Activated T-cell treated with anti-CD3 and anti-CD28 coated beads, Interleukin-2, amount 50 U/mL, for 24 hours (primary cell): ENCODE measurements at regions not wholly inside any gene's neighbourhood (a gene's known extent, or its start where the extent isn't known, plus 50 kb on each side); places are given as distances from the start of the nearest gene placed in this dataset.

ENCODE experiments used
- DNase-seq: peaks from one replicate; pipeline ENCODE4 v3.0.0-alpha.2; 2020
- H3K27ac Mint-ChIP-seq: 2 replicates; pipeline ENCODE4 v1.8.0; 2020; ENCODE audit warnings: mild to moderate bottlenecking, mixed read lengths
- H3K27me3 Mint-ChIP-seq: 2 replicates; pipeline ENCODE4 v1.8.0; 2020; ENCODE audit warnings: mixed read lengths
- H3K36me3 Mint-ChIP-seq: 2 replicates; pipeline ENCODE4 v1.8.0; 2020; ENCODE audit warnings: low read depth, mixed read lengths
- H3K4me1 Mint-ChIP-seq: 2 replicates; pipeline ENCODE4 v1.8.0; 2020; ENCODE audit warnings: low read depth, mixed read lengths
- H3K4me3 Mint-ChIP-seq: 2 replicates; pipeline ENCODE4 v1.8.0; 2020; ENCODE audit warnings: mild to moderate bottlenecking, moderate library complexity, mixed read lengths
- H3K9me3 Mint-ChIP-seq: 2 replicates; pipeline ENCODE4 v1.8.0; 2020; ENCODE audit warnings: mixed read lengths

DNA sequence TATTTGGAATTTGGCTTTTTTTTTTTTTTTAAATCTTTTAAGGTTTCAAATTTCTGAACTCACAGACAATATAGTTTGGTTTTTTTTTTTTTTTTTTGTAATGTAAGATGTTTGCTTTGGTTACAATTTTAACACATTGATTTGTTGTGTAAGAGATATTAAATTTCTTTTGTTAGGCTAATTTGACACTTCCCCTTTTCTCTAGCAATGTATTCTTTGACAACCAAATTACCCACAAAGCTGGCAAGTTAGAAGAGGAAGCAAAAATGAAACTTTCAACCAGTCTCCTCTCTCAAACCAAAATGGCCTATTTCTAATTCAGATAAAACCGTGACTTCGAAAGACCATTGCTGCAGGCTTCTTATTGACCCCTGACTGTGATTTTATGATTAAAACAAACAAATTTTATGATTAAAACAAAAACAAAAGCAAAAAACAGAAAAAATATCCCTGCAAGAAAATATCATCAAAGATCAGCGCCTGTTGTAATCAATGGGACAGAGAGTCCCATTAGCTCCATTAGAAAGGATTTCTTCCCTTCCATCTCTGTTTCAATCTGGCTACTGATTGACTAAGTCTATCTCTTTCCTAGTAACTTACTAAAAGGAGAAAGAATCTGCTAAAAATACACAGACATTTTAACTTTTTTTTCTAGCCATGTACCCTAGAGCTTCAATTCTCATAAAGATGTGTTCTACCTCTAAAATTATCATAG lies 489.2 kb downstream of the MDFIC start:
- peaks cover 2% of the 10 kb centered on the region for H3K9me3 Mint-ChIP-seq
- H3K36me3 Mint-ChIP-seq: no peaks in the 10 kb centered on the region
- peaks cover 8% of the 10 kb centered on the region for H3K4me1 Mint-ChIP-seq
- no peak overlapping the region for H3K27ac Mint-ChIP-seq
- DNase-seq: no peak
- peaks cover 3% of the 10 kb centered on the region for H3K27me3 Mint-ChIP-seq
- H3K4me3 Mint-ChIP-seq: no peak overlapping the region

DNA sequence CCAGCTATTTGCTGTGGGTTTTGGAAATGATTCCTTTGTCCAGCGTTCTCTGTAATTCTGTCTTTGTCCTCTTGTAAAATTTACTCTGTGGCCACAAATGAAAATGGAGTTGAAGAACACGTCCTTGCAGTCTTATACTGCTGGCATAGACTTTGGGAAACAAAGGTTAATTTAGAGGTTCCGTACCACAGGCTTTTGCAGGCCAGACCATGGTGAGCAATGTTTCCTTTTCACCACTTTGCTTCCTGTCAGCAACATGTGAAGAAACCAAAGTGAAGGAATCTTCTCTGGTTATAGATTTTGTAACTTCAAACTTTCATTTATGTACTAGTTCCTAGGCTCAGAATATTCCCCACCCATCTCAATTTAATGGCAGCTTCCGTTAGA lies 488.5 kb downstream of the MDFIC start:
- H3K4me3 Mint-ChIP-seq: no peak overlapping the region
- no peak for DNase-seq
- peaks cover 8% of the 10 kb centered on the region for H3K4me1 Mint-ChIP-seq
- H3K27me3 Mint-ChIP-seq: peaks cover 3% of the 10 kb centered on the region
- peaks cover 2% of the 10 kb centered on the region for H3K9me3 Mint-ChIP-seq
- H3K36me3 Mint-ChIP-seq: no peaks in the 10 kb centered on the region
- H3K27ac Mint-ChIP-seq: no peak overlapping the region

DNA sequence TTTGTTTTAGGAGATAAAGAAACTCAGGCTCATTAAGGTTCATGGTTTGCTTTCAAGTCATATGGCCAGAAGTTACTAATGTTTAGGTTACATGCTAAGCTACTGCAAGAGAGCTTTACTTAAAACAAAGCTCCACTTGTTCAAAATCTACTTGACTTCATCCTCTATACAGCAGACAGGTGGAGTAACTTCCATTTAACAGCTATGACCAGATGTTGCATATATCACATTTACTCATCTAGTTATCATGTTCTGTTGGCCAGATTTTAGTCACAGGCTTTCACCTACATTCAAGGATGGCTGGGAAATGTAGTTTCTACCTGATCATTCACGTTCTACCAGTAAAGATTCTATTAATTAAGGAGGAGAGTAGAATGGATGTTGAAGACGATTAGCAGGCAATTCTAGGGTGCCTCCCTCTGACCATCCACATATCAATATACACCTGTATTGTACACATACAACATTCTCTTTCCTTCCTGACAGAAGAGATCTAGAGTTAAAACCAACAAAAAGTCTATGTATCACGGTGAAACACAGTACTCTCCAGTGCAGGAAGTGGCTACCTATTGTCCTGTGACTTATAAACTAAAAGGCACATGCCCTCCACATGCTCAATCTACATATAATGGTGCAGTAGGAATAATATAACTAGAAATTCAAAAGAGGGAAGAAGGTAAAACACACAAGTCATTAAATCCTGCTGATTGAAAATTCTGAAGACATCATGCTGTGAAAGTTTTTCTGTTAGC lies 488.0 kb downstream of the MDFIC start:
- H3K4me3 Mint-ChIP-seq: no peak overlapping the region
- peaks cover 2% of the 10 kb centered on the region for H3K9me3 Mint-ChIP-seq
- H3K27me3 Mint-ChIP-seq: peaks cover 3% of the 10 kb centered on the region
- no peak overlapping the region for H3K27ac Mint-ChIP-seq
- H3K36me3 Mint-ChIP-seq: no peaks in the 10 kb centered on the region
- H3K4me1 Mint-ChIP-seq: peaks cover 8% of the 10 kb centered on the region
- no peak for DNase-seq

DNA sequence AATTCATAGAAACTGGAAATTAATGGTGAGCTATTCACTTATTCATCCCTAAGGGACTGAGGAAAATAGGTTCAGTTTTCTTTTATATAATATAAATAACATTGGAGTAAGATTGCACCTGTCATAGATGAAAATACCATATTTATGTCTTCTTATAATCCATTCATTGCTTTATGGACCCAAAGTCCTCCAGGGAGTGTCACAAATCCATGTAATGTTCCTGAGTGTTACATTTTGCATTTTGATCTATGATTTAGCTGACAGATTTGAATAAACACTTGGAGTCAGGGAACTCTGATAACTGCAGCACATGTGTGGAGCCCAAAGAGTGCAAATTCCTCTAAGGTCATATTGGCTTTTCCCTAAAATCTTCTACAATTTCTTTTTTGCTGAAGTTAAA lies 484.3 kb downstream of the MDFIC start:
- Mint-ChIP-seq H3K27ac (no peak overlapping the region), H3K4me1 (peaks cover 7% of the 10 kb centered on the region), H3K9me3 (peaks cover 2% of the 10 kb centered on the region), H3K4me3 (no peak overlapping the region), H3K27me3 (peaks cover 2% of the 10 kb centered on the region), H3K36me3 (no peaks in the 10 kb centered on the region)
- no peak for DNase-seq

DNA sequence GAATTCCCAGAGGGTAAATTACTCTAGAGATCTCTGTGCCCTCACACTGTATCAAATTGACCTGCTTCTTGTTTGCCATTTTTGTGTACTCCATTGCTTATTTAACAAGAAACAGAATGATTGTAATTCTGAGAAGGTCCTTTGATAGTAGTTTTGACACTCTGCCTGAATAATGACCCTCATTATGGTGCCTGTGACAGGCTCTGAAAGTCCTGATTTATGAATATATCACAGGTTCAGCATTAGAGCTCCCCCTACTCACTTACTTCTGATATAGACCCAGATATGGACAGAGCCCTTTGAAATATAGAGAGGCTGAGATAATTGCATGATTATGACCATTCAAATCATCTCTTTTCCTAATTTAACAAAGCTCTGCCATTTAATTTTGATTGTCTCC lies 465.2 kb downstream of the MDFIC start:
- no peak overlapping the region for H3K4me3 Mint-ChIP-seq
- H3K27me3 Mint-ChIP-seq: no peaks in the 10 kb centered on the region

DNA sequence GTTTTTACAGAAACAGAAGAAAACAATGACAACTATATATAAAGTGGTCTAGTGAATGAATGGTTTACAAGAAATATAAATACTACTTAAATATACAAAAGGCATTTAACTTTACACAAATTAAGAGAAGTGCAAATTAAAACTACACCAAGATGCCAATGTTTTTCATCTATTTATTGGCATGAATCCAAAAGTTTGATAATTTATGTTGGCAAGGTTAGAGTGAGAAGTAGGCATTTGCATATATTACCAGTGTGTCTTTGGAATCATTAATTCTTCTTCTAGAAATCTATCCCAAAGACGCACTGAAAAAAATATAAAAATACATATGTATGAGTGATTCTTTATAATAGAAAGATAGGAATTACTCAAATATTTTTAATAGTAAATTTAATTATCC lies 457.4 kb downstream of the MDFIC start:
- peaks cover 3% of the 10 kb centered on the region for H3K4me1 Mint-ChIP-seq
- no peaks in the 10 kb centered on the region for H3K36me3 Mint-ChIP-seq
- no peak overlapping the region for H3K4me3 Mint-ChIP-seq
- H3K9me3 Mint-ChIP-seq: no peaks in the 10 kb centered on the region
- peaks cover 5% of the 10 kb centered on the region for H3K27me3 Mint-ChIP-seq
- DNase-seq: no peak
- no peak overlapping the region for H3K27ac Mint-ChIP-seq

More for the DNA sequence above, 465.2 kb downstream of the MDFIC start:
- no peaks in the 10 kb centered on the region for H3K9me3 Mint-ChIP-seq
- H3K4me1 Mint-ChIP-seq: no peaks in the 10 kb centered on the region
- no peak for DNase-seq
- H3K27ac Mint-ChIP-seq: no peak overlapping the region
- no peaks in the 10 kb centered on the region for H3K36me3 Mint-ChIP-seq

DNA sequence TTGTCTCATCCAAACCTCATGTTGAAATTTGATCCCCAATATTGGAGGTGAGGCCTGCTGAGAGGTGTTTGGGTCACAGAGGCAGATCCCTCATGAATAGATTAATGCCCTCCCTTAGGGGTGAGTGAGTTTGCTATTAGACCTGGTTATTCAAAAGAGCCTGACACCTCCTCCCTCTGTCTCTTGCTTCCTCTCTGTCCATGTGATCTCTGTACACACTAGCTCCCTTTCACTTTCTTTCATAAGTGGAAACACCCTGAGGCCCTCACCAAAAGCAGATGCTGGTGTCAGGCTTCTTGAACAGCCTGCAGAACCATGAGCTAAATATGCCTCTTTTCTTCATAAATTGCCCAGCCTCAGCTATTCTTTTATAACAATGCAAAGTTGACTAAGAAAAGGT lies 447.1 kb downstream of the MDFIC start:
- Mint-ChIP-seq H3K27me3 (no peaks in the 10 kb centered on the region), H3K36me3 (no peaks in the 10 kb centered on the region), H3K27ac (no peak overlapping the region), H3K4me3 (no peak overlapping the region), H3K9me3 (no peaks in the 10 kb centered on the region), H3K4me1 (no peaks in the 10 kb centered on the region)
- no peak for DNase-seq

DNA sequence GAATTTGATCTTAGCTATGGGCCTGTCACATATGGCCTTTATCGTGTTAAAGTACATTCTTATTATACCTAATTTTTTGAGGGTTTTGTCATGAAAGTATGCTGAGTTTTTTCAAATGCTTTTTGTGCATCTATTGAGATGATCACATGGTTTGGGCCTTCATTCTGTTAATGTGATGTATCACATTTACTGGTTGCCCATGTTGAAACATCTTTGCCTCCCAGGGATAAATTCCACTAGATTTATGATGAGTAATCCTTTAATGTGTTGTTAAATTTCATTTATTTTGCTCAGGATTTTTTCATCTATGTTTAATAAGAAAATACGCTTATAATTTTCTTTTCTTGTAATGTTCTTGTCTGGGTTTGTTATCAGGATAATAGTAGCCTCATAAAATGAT lies 442.0 kb downstream of the MDFIC start:
- Mint-ChIP-seq H3K4me3 (no peak overlapping the region), H3K4me1 (peaks cover 6% of the 10 kb centered on the region), H3K9me3 (no peaks in the 10 kb centered on the region), H3K27ac (no peak overlapping the region), H3K27me3 (no peaks in the 10 kb centered on the region), H3K36me3 (no peaks in the 10 kb centered on the region)
- no peak for DNase-seq

DNA sequence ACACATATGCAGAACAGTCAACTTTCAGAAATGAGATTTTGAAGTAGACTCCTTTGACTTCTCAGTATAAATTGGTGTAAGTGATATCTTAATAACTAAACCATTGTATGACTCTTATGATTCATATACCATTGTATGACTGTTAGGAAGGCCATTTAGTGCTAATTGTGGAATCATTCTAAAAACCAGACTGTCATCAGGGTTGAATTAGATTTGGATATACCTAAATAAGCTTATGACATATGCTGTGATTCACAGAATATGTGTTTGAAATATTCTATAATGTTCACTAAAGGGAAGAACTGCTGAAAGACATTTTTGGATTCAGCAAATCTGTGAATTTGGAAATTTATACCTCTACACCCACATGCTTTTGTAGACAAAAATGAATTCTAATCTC lies 438.1 kb downstream of the MDFIC start:
- Mint-ChIP-seq H3K9me3 (no peaks in the 10 kb centered on the region), H3K36me3 (no peaks in the 10 kb centered on the region), H3K27me3 (no peaks in the 10 kb centered on the region), H3K27ac (no peak overlapping the region), H3K4me3 (no peak overlapping the region), H3K4me1 (peaks cover 6% of the 10 kb centered on the region)
- no peak for DNase-seq

DNA sequence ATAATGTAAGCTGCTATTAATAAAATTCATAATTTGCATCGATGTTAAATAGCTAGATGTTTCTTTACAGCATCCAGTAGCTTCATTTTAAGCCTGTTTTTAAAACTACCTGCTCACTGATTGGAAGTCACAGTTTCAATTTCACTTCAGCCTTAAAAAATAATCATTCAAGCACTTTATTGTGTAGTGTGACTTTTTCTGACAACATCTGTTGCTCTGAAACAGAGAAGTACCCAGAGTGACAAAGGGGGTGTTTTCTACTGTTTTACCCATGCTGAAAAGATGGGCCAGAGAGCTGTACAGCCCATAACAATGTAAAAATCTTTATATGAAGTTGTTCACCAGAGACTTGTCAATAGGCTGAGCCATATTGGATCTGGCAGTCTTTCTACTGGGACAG lies 437.2 kb downstream of the MDFIC start:
- H3K36me3 Mint-ChIP-seq: no peaks in the 10 kb centered on the region
- no peak for DNase-seq
- H3K27ac Mint-ChIP-seq: no peak overlapping the region
- no peaks in the 10 kb centered on the region for H3K9me3 Mint-ChIP-seq
- peaks cover 6% of the 10 kb centered on the region for H3K4me1 Mint-ChIP-seq
- no peak overlapping the region for H3K4me3 Mint-ChIP-seq
- H3K27me3 Mint-ChIP-seq: no peaks in the 10 kb centered on the region

DNA sequence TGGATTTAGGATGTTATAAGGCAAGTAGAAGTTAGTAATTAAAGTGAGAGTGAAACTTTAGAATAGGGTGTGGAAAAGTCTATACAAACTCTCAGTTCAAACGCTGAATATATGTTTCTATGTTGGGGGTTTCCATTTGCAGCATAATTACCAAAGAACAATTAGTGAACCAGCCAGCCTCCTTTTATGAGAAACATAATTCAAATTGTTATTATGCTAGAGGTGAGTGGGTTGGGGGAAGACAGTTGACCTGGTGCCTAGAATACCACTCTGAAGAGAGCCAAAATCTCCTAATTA lies 435.8 kb downstream of the MDFIC start:
- Mint-ChIP-seq H3K4me3 (no peak overlapping the region), H3K36me3 (no peaks in the 10 kb centered on the region), H3K27ac (no peak overlapping the region), H3K9me3 (no peaks in the 10 kb centered on the region), H3K27me3 (no peaks in the 10 kb centered on the region), H3K4me1 (peaks cover 6% of the 10 kb centered on the region)
- DNase-seq: no peak

DNA sequence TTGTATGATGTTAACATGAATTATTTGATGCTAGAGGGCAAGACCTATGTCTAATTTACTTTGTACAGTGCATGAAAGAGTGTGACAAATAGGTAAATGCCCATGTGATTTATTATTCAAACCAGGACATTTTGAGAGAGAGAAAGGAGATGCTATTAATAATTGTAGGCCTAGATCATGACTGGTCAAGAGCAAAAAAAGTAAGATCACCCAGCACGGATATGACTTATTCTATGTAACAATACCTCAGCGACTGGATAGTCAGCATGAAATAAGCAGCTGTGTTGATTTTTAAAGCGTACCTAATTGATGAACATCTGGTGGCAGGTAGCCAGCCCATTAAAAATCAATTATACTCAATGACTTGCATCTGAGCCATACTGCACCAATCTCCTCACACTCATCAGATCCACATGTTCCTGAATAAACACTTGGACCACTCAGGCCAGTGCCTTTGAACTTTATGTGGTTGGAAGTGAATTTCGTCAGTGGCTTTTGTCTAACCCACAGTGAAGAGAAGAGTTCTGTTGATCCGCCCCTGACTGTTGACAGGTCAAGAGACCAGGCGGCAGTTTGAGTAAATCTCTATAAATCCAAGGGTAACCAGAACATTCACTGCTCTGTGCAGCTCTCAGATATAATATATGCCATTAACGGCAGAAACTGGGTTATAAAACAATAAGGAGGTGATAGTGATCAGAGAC lies 435.3 kb downstream of the MDFIC start:
- Mint-ChIP-seq H3K36me3 (no peaks in the 10 kb centered on the region), H3K9me3 (no peaks in the 10 kb centered on the region), H3K4me1 (peaks cover 6% of the 10 kb centered on the region), H3K4me3 (no peak overlapping the region), H3K27me3 (no peaks in the 10 kb centered on the region), H3K27ac (no peak overlapping the region)
- DNase-seq: no peak

DNA sequence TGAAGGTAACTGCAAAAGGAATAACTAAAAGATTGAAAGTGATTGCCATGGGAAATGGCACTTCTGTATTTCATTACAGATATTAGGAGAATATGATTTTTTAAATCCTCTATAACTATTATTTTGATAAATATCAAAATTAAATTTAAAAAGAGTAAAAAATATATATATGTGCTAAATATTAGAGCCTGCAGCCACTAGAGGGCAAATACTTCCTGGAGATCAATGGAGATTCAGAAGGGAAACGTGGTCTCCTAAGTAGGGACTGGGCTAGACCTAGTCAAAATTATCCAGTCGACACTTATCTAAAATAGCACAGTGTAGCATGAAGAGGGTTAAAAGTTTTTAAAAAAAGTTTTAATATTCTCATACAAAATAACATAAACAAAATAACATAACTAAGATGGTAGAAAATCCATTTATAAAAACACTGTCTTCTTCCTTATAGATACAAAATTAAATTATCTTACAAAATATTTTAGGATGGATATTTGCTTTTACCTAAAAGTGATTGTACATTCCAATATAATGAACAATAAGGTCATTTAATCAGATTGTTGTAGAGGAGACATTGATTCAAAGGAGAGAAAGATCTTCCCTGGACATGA lies 434.3 kb downstream of the MDFIC start:
- no peak for DNase-seq
- Mint-ChIP-seq H3K27me3 (no peaks in the 10 kb centered on the region), H3K4me1 (peaks cover 6% of the 10 kb centered on the region), H3K27ac (no peak overlapping the region), H3K4me3 (no peak overlapping the region), H3K36me3 (no peaks in the 10 kb centered on the region), H3K9me3 (no peaks in the 10 kb centered on the region)

DNA sequence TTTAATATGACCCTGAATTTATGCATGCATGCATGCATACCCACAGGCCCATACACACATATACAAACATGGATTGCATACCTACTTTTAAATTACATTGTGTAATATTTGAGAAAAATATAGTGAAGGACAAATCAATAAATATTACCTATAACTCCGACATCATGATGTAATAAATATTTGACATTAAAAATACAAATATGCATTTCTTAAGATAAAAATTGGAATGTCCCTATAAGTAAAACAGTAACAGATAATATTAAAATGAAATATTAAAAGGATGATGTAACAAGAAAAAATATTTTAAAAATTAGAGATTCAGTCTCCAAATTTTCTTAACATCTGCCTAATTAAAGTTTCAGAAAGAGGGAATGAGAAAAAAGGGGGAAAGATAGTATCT lies 433.0 kb downstream of the MDFIC start:
- Mint-ChIP-seq H3K4me3 (no peak overlapping the region), H3K27me3 (no peaks in the 10 kb centered on the region), H3K27ac (no peak overlapping the region), H3K4me1 (peaks cover 6% of the 10 kb centered on the region), H3K9me3 (no peaks in the 10 kb centered on the region), H3K36me3 (no peaks in the 10 kb centered on the region)
- DNase-seq: no peak

DNA sequence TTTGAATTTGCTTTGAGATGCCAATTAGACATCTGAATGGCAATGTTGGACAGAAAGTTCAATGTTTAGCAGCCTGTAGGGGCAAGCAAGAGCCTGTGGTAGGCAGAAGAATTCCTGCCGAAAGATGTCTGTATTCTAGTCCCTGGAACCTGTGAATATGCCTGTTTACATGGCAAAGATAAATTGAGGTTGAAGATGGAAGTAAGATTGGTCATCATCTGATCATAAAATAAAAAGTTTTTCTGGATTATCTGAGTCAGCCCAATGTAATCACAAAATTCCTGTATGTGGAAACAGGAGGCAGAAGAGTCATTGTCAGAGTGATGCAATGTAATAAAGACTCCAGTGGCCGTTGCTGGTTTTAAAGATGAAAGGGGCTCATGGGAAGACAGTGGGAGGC lies 430.5 kb downstream of the MDFIC start:
- Mint-ChIP-seq H3K4me1 (no peaks in the 10 kb centered on the region), H3K27me3 (peaks cover 3% of the 10 kb centered on the region), H3K9me3 (no peaks in the 10 kb centered on the region), H3K36me3 (no peaks in the 10 kb centered on the region), H3K4me3 (no peak overlapping the region), H3K27ac (no peak overlapping the region)
- no peak for DNase-seq
